ENCODE measurements at regions not wholly inside any gene's neighbourhood (a gene's known extent, or its start where the extent isn't known, plus 50 kb on each side); places are given as distances from the start of the nearest gene placed in this dataset.

GRCh38 chr5:23314827-23315226, 192.6 kb upstream of the PRDM9 start:
- no peak for DNase-seq
- no peak for TF ChIP-seq CTCF (IDR thresholded peaks at IDR 0.05)
- H3K27ac ChIP-seq, result no peak overlapping the region
- intact Hi-C loops (cut with DNase I), result no loop called here
- no peak overlapping the region for H3K9ac ChIP-seq (ENCODE audit: low read depth in 2 of 2, low read length in 2 of 2)
- no peaks in the 10 kb centered on the region for H3K36me3 ChIP-seq
- H3K4me3 ChIP-seq, result no peak overlapping the region
- no peaks in the 10 kb centered on the region for H3K27me3 ChIP-seq
- no peaks in the 10 kb centered on the region for H3K9me3 ChIP-seq
- no peaks in the 10 kb centered on the region for H3K4me1 ChIP-seq

GRCh38 chr5:23305055-23305454, 202.4 kb upstream of the PRDM9 start:
- no peaks in the 10 kb centered on the region for H3K27me3 ChIP-seq
- no peak overlapping the region for H3K27ac ChIP-seq
- no peak for DNase-seq
- no peaks in the 10 kb centered on the region for H3K4me1 ChIP-seq
- intact Hi-C loops (cut with DNase I), result no loop called here
- no peaks in the 10 kb centered on the region for H3K36me3 ChIP-seq
- H3K9me3 ChIP-seq, result no peaks in the 10 kb centered on the region
- no peak overlapping the region for H3K9ac ChIP-seq (ENCODE audit: low read depth in 2 of 2, low read length in 2 of 2)
- TF ChIP-seq CTCF (IDR thresholded peaks at IDR 0.05), result no peak
- H3K4me3 ChIP-seq, result no peak overlapping the region

- H3K27ac ChIP-seq, result no peak overlapping the region
- H3K9me3 ChIP-seq, result no peaks in the 10 kb centered on the region
- no peaks in the 10 kb centered on the region for H3K36me3 ChIP-seq
- no peak for DNase-seq
- no peak overlapping the region for H3K4me3 ChIP-seq
- H3K27me3 ChIP-seq, result no peaks in the 10 kb centered on the region
- no peak overlapping the region for H3K9ac ChIP-seq (ENCODE audit: low read depth in 2 of 2, low read length in 2 of 2)
- no peak for TF ChIP-seq CTCF (IDR thresholded peaks at IDR 0.05)
- intact Hi-C loops (cut with DNase I), result no loop called here
- no peaks in the 10 kb centered on the region for H3K4me1 ChIP-seq
Measured at GRCh38 chr5:23303836-23304235, 203.6 kb upstream of the PRDM9 start.

GRCh38 chr5:23303435-23303834, 204.0 kb upstream of the PRDM9 start:
- Histone ChIP-seq H3K36me3 (no peaks in the 10 kb centered on the region), H3K4me1 (no peaks in the 10 kb centered on the region), H3K27me3 (no peaks in the 10 kb centered on the region), H3K27ac (no peak overlapping the region), H3K9me3 (no peaks in the 10 kb centered on the region), H3K4me3 (no peak overlapping the region), H3K9ac (ENCODE audit: low read depth in 2 of 2, low read length in 2 of 2) (no peak overlapping the region)
- no peak for TF ChIP-seq CTCF (IDR thresholded peaks at IDR 0.05)
- DNase-seq, result no peak
- intact Hi-C loops (cut with DNase I), result no loop called here

GRCh38 chr5:23302438-23302837, 205.0 kb upstream of the PRDM9 start:
- Histone ChIP-seq H3K4me3 (no peak overlapping the region), H3K9ac (ENCODE audit: low read depth in 2 of 2, low read length in 2 of 2) (no peak overlapping the region), H3K9me3 (no peaks in the 10 kb centered on the region), H3K27me3 (no peaks in the 10 kb centered on the region), H3K36me3 (no peaks in the 10 kb centered on the region), H3K4me1 (no peaks in the 10 kb centered on the region), H3K27ac (no peak overlapping the region)
- intact Hi-C loops (cut with DNase I), result no loop called here
- TF ChIP-seq CTCF (IDR thresholded peaks at IDR 0.05), result no peak
- DNase-seq, result no peak

- no peaks in the 10 kb centered on the region for H3K36me3 ChIP-seq
- intact Hi-C loops (cut with DNase I), result no loop called here
Measured at GRCh38 chr5:23289162-23289561, 218.2 kb upstream of the PRDM9 start.

More at GRCh38 chr5:23289162-23289561, 218.2 kb upstream of the PRDM9 start:
- H3K27ac ChIP-seq, result no peak overlapping the region
- H3K9me3 ChIP-seq, result no peaks in the 10 kb centered on the region
- no peak overlapping the region for H3K4me3 ChIP-seq
- no peaks in the 10 kb centered on the region for H3K4me1 ChIP-seq
- H3K27me3 ChIP-seq, result no peaks in the 10 kb centered on the region
- H3K9ac ChIP-seq (ENCODE audit: low read depth in 2 of 2, low read length in 2 of 2), result no peak overlapping the region
- no peak for TF ChIP-seq CTCF (IDR thresholded peaks at IDR 0.05)
- DNase-seq, result no peak

Measured in colonic mucosa (tissue), 4 donors.